ENCODE measurements at regions not wholly inside any gene's neighbourhood (a gene's known extent, or its start where the extent isn't known, plus 50 kb on each side); places are given as distances from the start of the nearest gene placed in this dataset.

DNA sequence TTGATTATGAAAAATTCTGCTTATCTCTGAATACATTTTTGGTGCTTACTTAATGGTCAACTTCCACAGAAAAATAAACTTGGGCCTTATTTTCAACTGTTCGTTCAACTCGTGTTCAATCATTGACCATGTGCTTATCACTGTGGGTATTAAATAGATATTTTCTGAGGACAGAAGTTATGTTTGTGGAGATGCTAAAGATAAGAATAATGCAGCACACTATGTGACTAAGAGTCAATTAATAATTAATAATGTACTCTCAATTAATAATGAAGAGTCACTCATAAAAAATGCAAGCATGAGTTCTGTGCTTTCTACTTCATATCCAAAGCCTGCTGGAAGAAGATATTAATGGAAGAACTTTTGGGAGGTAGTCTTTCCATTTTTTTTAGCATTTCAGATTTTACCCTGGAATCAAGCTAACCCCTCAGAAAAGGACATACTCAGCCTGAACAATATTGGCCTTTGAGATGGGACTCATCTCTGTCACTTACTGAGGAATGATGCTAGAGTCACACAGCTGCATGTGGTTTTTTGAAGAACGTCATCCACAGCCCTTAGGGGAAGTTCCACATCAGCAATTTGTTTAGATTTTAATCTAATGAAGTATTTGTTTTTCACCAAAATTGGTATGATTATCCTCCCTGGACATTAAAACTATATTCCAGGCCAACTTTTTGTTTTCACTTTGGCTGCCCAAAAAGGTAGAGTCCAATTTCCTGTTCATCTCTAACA lies 191.9 kb upstream of the CRIM1 start:
- TF ChIP-seq, protein P1, sequence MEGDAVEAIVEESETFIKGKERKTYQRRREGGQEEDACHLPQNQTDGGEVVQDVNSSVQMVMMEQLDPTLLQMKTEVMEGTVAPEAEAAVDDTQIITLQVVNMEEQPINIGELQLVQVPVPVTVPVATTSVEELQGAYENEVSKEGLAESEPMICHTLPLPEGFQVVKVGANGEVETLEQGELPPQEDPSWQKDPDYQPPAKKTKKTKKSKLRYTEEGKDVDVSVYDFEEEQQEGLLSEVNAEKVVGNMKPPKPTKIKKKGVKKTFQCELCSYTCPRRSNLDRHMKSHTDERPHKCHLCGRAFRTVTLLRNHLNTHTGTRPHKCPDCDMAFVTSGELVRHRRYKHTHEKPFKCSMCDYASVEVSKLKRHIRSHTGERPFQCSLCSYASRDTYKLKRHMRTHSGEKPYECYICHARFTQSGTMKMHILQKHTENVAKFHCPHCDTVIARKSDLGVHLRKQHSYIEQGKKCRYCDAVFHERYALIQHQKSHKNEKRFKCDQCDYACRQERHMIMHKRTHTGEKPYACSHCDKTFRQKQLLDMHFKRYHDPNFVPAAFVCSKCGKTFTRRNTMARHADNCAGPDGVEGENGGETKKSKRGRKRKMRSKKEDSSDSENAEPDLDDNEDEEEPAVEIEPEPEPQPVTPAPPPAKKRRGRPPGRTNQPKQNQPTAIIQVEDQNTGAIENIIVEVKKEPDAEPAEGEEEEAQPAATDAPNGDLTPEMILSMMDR (conservative IDR thresholded peaks at IDR 0.05; ENCODE audit: low read depth, low read length): no peak
- no peak for TF ChIP-seq EZH2phosphoT487 (IDR thresholded peaks at IDR 0.05; ENCODE audit: borderline replicate concordance, low read length)
